ENCODE measurements at regions not wholly inside any gene's neighbourhood (a gene's known extent, or its start where the extent isn't known, plus 50 kb on each side); places are given as distances from the start of the nearest gene placed in this dataset.

GRCh38 chr2:239865059-239865639 is 160.0 kb downstream of the NDUFA10 start:
- no TSS peak for BruUV-seq (replicated peaks)
- intact Hi-C loops (cut with micrococcal nuclease): no loop called here
- no peak for DNase-seq (ENCODE audit: unreplicated experiment)
- Mint-ChIP-seq H3K4me3 (ENCODE audit: unreplicated experiment) (no peak overlapping the region), H3K27me3 (ENCODE audit: insufficient read depth, unreplicated experiment) (peaks cover 32% of the 10 kb centered on the region), H3K27ac (ENCODE audit: low read depth, unreplicated experiment) (no peak overlapping the region), H3K4me1 (ENCODE audit: insufficient read depth, unreplicated experiment) (no peaks in the 10 kb centered on the region), H3K9me3 (ENCODE audit: unreplicated experiment) (no peaks in the 10 kb centered on the region), H3K36me3 (ENCODE audit: insufficient read depth, unreplicated experiment) (no peaks in the 10 kb centered on the region)
- no peak for TF ChIP-seq CTCF (IDR thresholded peaks at IDR 0.05; ENCODE audit: unreplicated experiment)
- ChIA-PET POLR2A (no interaction called here), CTCF (no interaction called here)

- peaks cover 38% of the 10 kb centered on the region for H3K27me3 Mint-ChIP-seq (ENCODE audit: insufficient read depth, unreplicated experiment)
- TF ChIP-seq CTCF (IDR thresholded peaks at IDR 0.05; ENCODE audit: unreplicated experiment): no peak
- H3K27ac Mint-ChIP-seq (ENCODE audit: low read depth, unreplicated experiment): no peak overlapping the region
- no peaks in the 10 kb centered on the region for H3K4me1 Mint-ChIP-seq (ENCODE audit: insufficient read depth, unreplicated experiment)
- no peaks in the 10 kb centered on the region for H3K36me3 Mint-ChIP-seq (ENCODE audit: insufficient read depth, unreplicated experiment)
- CTCF ChIA-PET: interaction anchor here (1.1 kb wide), 1 partner anchor 18 kb away, joined by 3 read pairs; no protein-coding TSS in a partner anchor
- intact Hi-C loops (cut with micrococcal nuclease): no loop called here
- no TSS peak for BruUV-seq (replicated peaks)
- no peak overlapping the region for H3K4me3 Mint-ChIP-seq (ENCODE audit: unreplicated experiment)
- DNase-seq (ENCODE audit: unreplicated experiment): no peak
- POLR2A ChIA-PET: interaction anchor here (0.6 kb wide), 1 partner anchor 310 kb away, joined by 3 read pairs; no protein-coding TSS in a partner anchor
- no peaks in the 10 kb centered on the region for H3K9me3 Mint-ChIP-seq (ENCODE audit: unreplicated experiment)
Observed at GRCh38 chr2:239864247-239865058, 160.7 kb downstream of the NDUFA10 start.

GRCh38 chr2:239862613-239863012 is 162.5 kb downstream of the NDUFA10 start:
- POLR2A ChIA-PET: interaction anchor here (0.6 kb wide), 1 partner anchor 18 kb away, joined by 4 read pairs; no protein-coding TSS in a partner anchor
- Mint-ChIP-seq H3K4me3 (ENCODE audit: unreplicated experiment) (no peak overlapping the region), H3K27ac (ENCODE audit: low read depth, unreplicated experiment) (no peak overlapping the region), H3K36me3 (ENCODE audit: insufficient read depth, unreplicated experiment) (peaks cover 6% of the 10 kb centered on the region), H3K27me3 (ENCODE audit: insufficient read depth, unreplicated experiment) (peaks cover 56% of the 10 kb centered on the region), H3K9me3 (ENCODE audit: unreplicated experiment) (no peaks in the 10 kb centered on the region), H3K4me1 (ENCODE audit: insufficient read depth, unreplicated experiment) (no peaks in the 10 kb centered on the region)
- no peak for DNase-seq (ENCODE audit: unreplicated experiment)
- CTCF ChIA-PET: interaction anchor here (0.6 kb wide), 1 partner anchor 1203 kb away, joined by 3 read pairs; no protein-coding TSS in a partner anchor
- BruUV-seq (replicated peaks): no TSS peak
- no peak for TF ChIP-seq CTCF (IDR thresholded peaks at IDR 0.05; ENCODE audit: unreplicated experiment)
- intact Hi-C loops (cut with micrococcal nuclease): no loop called here

GRCh38 chr2:239858179-239858578 is 167.0 kb downstream of the NDUFA10 start:
- peaks cover 6% of the 10 kb centered on the region for H3K36me3 Mint-ChIP-seq (ENCODE audit: insufficient read depth, unreplicated experiment)
- DNase-seq (ENCODE audit: unreplicated experiment): no peak
- H3K9me3 Mint-ChIP-seq (ENCODE audit: unreplicated experiment): no peaks in the 10 kb centered on the region
- CTCF ChIA-PET: no interaction called here
- POLR2A ChIA-PET: no interaction called here
- H3K27ac Mint-ChIP-seq (ENCODE audit: low read depth, unreplicated experiment): no peak overlapping the region
- H3K4me3 Mint-ChIP-seq (ENCODE audit: unreplicated experiment): no peak overlapping the region
- BruUV-seq (replicated peaks): no TSS peak
- intact Hi-C loops (cut with micrococcal nuclease): no loop called here
- TF ChIP-seq CTCF (IDR thresholded peaks at IDR 0.05; ENCODE audit: unreplicated experiment): no peak
- peaks cover 68% of the 10 kb centered on the region for H3K27me3 Mint-ChIP-seq (ENCODE audit: insufficient read depth, unreplicated experiment)
- H3K4me1 Mint-ChIP-seq (ENCODE audit: insufficient read depth, unreplicated experiment): no peaks in the 10 kb centered on the region

Measured in MCF 10A (cell line).